ENCODE measurements at regions not wholly inside any gene's neighbourhood (a gene's known extent, or its start where the extent isn't known, plus 50 kb on each side); places are given as distances from the start of the nearest gene placed in this dataset.

GRCh38 chr5:54900984-54901725 is 84.2 kb downstream of the ESM1 start:
- Mint-ChIP-seq H3K4me1 (peaks cover 9 to 11% (median 10%) of the 10 kb centered on the region in 3 donors), H3K9me3 (peaks cover 0 to 2% (median 0%) of the 10 kb centered on the region in 7 donors), H3K27me3 (peaks cover 46 to 58% (median 53%) of the 10 kb centered on the region in 3 donors), H3K4me3 (no peak overlapping the region), H3K36me3 (no peaks in the 10 kb centered on the region), H3K27ac (peak overlapping the region in 1 of 6 donors; percentile 33)
- DNase-seq = no peak
- ATAC-seq (ENCODE audit: low read depth in 2 of 2) = no peak

DNA sequence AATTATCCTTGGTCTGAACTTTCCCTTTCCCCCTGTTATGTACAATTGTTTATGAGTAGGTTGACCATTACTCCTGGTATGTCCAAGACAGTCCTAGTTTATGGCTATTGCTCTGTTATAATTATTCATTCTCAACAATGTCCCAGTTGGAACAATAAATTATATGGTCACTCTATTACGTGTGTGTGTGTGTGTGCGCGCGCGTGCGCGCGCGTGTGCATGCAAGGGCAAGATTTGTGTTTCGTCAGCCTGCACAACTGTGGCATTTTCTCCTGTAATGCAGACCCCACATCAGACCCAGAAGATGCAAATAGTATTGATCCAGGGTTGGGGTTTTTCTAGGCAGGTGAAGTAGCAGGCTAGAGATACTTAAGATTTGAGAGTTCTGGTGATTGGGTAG is 88.4 kb downstream of the ESM1 start:
- peaks cover 0 to 4% (median 0%) of the 10 kb centered on the region in 7 donors for H3K9me3 Mint-ChIP-seq
- no peaks in the 10 kb centered on the region for H3K36me3 Mint-ChIP-seq
- no peak for DNase-seq
- peaks cover 3 to 5% (median 4%) of the 10 kb centered on the region in 3 donors for H3K4me1 Mint-ChIP-seq
- peaks cover 36 to 75% (median 60%) of the 10 kb centered on the region in 3 donors for H3K27me3 Mint-ChIP-seq
- no peak overlapping the region for H3K4me3 Mint-ChIP-seq
- no peak overlapping the region for H3K27ac Mint-ChIP-seq
- no peak for ATAC-seq (ENCODE audit: low read depth in 2 of 2)

DNA sequence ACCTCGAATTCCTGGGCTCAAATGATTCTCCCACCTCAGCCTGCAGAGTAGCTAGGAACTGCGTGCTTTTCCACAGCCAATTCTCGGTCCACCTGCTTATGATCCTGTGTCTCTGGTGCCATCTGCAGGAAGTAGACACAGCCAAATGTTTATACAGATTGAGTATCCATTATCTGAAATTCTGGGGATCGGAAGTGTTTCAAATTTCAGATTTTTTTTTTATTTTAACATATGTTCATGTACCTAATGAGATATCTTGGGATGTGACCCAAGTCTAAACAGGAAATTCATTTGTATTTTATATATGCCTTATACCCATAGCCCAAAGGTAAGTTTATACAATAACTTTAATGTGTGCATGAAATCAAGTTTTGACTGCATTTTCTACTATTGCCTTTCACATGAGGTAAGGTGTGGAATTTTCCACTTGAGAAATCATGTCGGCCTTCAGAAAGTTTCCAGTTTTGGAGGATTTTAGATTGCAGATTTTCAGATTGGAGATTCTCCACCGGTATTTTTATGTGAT is 89.5 kb downstream of the ESM1 start:
- no peak for ATAC-seq (ENCODE audit: low read depth in 2 of 2)
- Mint-ChIP-seq H3K4me3 (peak overlapping the region in 1 of 8 donors; percentile 11), H3K4me1 (peaks cover 3 to 5% (median 4%) of the 10 kb centered on the region in 3 donors), H3K36me3 (no peaks in the 10 kb centered on the region), H3K27ac (peak overlapping the region in 1 of 6 donors; percentile 74), H3K9me3 (peaks cover 0 to 4% (median 0%) of the 10 kb centered on the region in 7 donors), H3K27me3 (peaks cover 43 to 85% (median 68%) of the 10 kb centered on the region in 3 donors)
- no peak for DNase-seq

- Mint-ChIP-seq H3K4me3 (peak overlapping the region in 1 of 8 donors; percentile 11), H3K27me3 (peaks cover 41 to 86% (median 67%) of the 10 kb centered on the region in 3 donors), H3K27ac (peak overlapping the region in 1 of 6 donors; percentile 74), H3K36me3 (no peaks in the 10 kb centered on the region), H3K9me3 (peaks cover 0 to 4% (median 0%) of the 10 kb centered on the region in 7 donors), H3K4me1 (peaks cover 3 to 5% (median 4%) of the 10 kb centered on the region in 3 donors)
- ATAC-seq (ENCODE audit: low read depth in 2 of 2) = no peak
- no peak for DNase-seq
Observed at GRCh38 chr5:54894957-54895815, 90.2 kb downstream of the ESM1 start.

- DNase-seq (no peak), ATAC-seq (ENCODE audit: low read depth in 2 of 2) (no peak)
- Mint-ChIP-seq H3K36me3 (no peaks in the 10 kb centered on the region), H3K4me1 (no peaks in the 10 kb centered on the region), H3K4me3 (no peak overlapping the region), H3K27me3 (peaks cover 52 to 75% (median 73%) of the 10 kb centered on the region in 3 donors), H3K9me3 (peaks cover 0 to 4% (median 0%) of the 10 kb centered on the region in 7 donors), H3K27ac (no peak overlapping the region)
Observed at GRCh38 chr5:54889826-54890225, 95.6 kb downstream of the ESM1 start.

DNA sequence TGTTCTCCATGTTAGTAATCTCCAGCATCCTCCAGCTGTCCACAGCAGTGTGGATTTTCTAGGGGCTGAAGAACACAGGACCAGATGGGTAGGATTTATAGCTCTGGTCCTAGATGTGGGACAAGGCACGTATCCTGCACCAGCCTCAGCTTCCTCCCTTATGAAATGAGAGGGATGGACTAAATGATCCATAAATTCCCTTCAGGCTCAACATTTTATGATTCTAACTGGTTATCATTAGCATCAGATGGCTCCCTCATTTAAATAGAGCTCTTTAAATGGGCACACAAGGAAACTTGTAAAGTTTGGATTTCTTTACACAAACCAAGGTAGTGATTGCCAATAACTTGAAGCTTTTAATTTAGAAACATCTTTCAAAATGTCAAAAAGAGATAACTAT is 97.7 kb downstream of the ESM1 start:
- DNase-seq (no peak), ATAC-seq (ENCODE audit: low read depth in 2 of 2) (no peak)
- Mint-ChIP-seq H3K9me3 (no peaks in the 10 kb centered on the region), H3K27ac (no peak overlapping the region), H3K36me3 (peaks cover 4 to 10% of the 10 kb centered on the region in 2 donors), H3K4me1 (peaks cover 9 to 15% (median 13%) of the 10 kb centered on the region in 3 donors), H3K27me3 (peaks cover 60 to 82% (median 78%) of the 10 kb centered on the region in 3 donors), H3K4me3 (no peak overlapping the region)

DNA sequence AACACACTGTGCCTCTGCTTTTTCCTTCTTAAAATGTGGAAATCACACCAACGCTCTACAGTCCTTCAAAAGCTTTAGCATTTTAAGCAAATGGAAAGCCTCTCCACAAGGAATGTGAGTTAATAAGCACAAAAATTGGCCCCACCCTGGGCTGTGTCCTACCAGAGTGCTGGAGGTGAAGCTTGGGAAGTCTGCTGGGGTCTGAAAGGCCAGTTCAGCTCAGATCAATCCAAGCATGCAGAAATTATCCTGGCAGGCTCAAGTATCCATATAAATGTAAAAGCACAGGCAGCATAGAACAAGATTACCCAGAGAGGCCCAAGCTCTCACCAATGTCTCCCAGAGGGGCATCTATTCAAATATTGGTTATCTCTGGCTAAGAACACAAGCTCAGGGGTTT is 98.5 kb downstream of the ESM1 start:
- Mint-ChIP-seq H3K9me3 (no peaks in the 10 kb centered on the region), H3K36me3 (peaks cover 4 to 10% of the 10 kb centered on the region in 2 donors), H3K27ac (no peak overlapping the region), H3K4me3 (no peak overlapping the region), H3K4me1 (peaks cover 9 to 16% (median 13%) of the 10 kb centered on the region in 3 donors), H3K27me3 (peaks cover 68 to 83% (median 76%) of the 10 kb centered on the region in 3 donors)
- no peak for DNase-seq
- ATAC-seq (ENCODE audit: low read depth in 2 of 2) = no peak

DNA sequence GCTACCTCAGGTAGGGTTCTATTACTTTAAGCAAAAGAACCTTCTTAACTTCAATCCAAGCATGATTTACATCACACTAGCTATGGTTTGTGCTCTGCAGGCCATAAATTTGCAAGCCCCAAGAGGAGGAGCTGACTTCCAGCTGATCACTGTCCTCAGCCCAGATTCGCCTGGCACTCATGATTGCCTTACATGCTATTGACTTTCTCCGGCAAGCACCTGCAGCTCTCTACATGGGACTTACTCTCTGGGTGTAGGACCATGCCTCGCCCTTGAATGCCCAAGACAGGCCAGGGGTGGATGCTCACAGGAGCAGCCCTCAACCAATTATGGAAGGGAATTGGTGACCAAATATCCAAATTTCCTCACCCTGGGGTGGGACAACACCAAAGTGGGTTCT is 99.8 kb downstream of the ESM1 start:
- no peak overlapping the region for H3K27ac Mint-ChIP-seq
- H3K27me3 Mint-ChIP-seq = peaks cover 64 to 86% (median 74%) of the 10 kb centered on the region in 3 donors
- no peak for ATAC-seq (ENCODE audit: low read depth in 2 of 2)
- H3K4me1 Mint-ChIP-seq = peaks cover 9 to 16% (median 13%) of the 10 kb centered on the region in 3 donors
- no peaks in the 10 kb centered on the region for H3K9me3 Mint-ChIP-seq
- DNase-seq = no peak
- H3K4me3 Mint-ChIP-seq = no peak overlapping the region
- H3K36me3 Mint-ChIP-seq = peaks cover 4 to 10% of the 10 kb centered on the region in 2 donors

DNA sequence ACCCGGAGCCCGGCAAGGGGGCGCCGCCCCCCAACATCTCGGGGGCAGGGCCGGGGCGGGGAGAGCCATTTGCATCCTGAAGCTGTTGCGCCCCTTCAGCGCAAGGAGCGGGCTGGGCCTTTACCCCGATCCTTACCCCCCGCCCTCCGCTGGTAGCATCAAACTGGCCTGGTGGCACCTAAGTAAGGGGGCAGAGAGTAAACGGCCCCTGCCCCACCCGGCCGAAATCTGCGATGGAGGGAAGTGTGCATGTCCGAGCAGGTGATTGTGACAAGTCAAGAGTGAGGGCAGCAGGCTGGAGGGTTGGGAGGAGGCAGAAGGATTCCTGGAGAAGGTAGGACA is 101.2 kb downstream of the ESM1 start:
- H3K4me3 Mint-ChIP-seq = peak overlapping the region; percentile 42 to 96 (median 66)
- peaks cover 9 to 16% (median 13%) of the 10 kb centered on the region in 3 donors for H3K4me1 Mint-ChIP-seq
- ATAC-seq (ENCODE audit: low read depth in 2 of 2) (no peak), DNase-seq (no peak)
- H3K36me3 Mint-ChIP-seq = peaks cover 4 to 10% of the 10 kb centered on the region in 2 donors
- no peak overlapping the region for H3K27ac Mint-ChIP-seq
- H3K27me3 Mint-ChIP-seq = peaks cover 63 to 80% (median 67%) of the 10 kb centered on the region in 3 donors
- H3K9me3 Mint-ChIP-seq = peaks cover 0 to 2% (median 0%) of the 10 kb centered on the region in 7 donors

- Mint-ChIP-seq H3K4me3 (peak overlapping the region; percentile 67 to 96 (median 90)), H3K36me3 (peaks cover 4 to 10% of the 10 kb centered on the region in 2 donors), H3K9me3 (peaks cover 0 to 2% (median 0%) of the 10 kb centered on the region in 7 donors), H3K4me1 (peaks cover 9 to 16% (median 13%) of the 10 kb centered on the region in 3 donors), H3K27ac (peak overlapping the region in 2 of 6 donors; percentile 24 to 88), H3K27me3 (peaks cover 64 to 76% (median 66%) of the 10 kb centered on the region in 3 donors)
- no peak for DNase-seq
- peak; percentile 67 to 77 for ATAC-seq (ENCODE audit: low read depth in 2 of 2)
Observed at GRCh38 chr5:54883374-54884194, 101.8 kb downstream of the ESM1 start.

DNA sequence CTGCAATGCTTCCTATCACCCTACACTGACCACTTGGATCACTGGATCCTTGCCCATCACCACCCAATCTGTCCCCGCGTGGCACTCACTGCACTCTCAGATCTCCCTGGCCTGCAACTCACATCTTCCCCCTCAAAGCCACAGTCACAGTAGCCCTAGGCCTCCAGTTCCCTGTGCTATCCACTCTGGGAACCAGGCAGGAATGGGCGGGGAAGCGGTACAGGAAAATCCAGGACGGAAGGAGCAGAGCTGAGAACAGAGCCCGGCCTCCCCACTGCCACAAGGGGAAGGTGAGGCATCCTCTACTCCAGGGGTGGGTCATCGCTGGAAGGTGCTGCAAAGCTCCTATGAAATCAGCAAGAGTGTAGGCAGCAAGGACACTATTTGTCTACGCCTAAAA is 102.6 kb downstream of the ESM1 start:
- peaks cover 4 to 10% of the 10 kb centered on the region in 2 donors for H3K36me3 Mint-ChIP-seq
- H3K9me3 Mint-ChIP-seq = peaks cover 0 to 2% (median 0%) of the 10 kb centered on the region in 7 donors
- DNase-seq (no peak), ATAC-seq (ENCODE audit: low read depth in 2 of 2) (no peak)
- peaks cover 9 to 16% (median 13%) of the 10 kb centered on the region in 3 donors for H3K4me1 Mint-ChIP-seq
- H3K4me3 Mint-ChIP-seq = peak overlapping the region; percentile 67 to 96 (median 90)
- H3K27me3 Mint-ChIP-seq = peaks cover 60 to 72% (median 66%) of the 10 kb centered on the region in 3 donors
- H3K27ac Mint-ChIP-seq = peak overlapping the region in 1 of 6 donors; percentile 24

DNA sequence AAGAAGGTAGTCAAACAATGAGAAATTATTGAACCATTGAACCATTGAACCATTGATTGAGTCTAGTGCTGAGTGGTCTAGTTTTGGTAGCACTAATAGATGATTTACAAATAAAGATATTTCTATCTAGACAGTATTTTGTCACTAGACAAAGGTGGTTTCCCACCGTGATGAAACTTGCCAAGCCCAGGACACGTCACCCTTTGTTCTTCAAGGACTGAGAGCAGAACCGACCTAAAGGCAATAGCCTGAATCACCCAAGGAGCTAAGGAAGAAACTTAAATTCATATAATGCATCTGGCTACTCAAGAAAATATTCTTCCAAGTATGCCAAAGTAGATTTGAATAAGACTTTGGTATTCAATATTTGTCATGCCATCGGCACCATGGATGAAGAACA is 103.3 kb downstream of the ESM1 start:
- Mint-ChIP-seq H3K36me3 (peaks cover 4 to 10% of the 10 kb centered on the region in 2 donors), H3K27me3 (peaks cover 55 to 68% (median 62%) of the 10 kb centered on the region in 3 donors), H3K9me3 (peaks cover 0 to 2% (median 0%) of the 10 kb centered on the region in 7 donors), H3K4me1 (peaks cover 9 to 16% (median 13%) of the 10 kb centered on the region in 3 donors), H3K4me3 (peak overlapping the region in 1 of 8 donors; percentile 30), H3K27ac (no peak overlapping the region)
- ATAC-seq (ENCODE audit: low read depth in 2 of 2) (no peak), DNase-seq (no peak)
